Gastroesophageal sphincter (tissue), 3 donors: ENCODE measurements at regions not wholly inside any gene's neighbourhood (a gene's known extent, or its start where the extent isn't known, plus 50 kb on each side); places are given as distances from the start of the nearest gene placed in this dataset.

Experiments used
- CTCF ChIP-seq, 4 experiments: fragments of 200-600 bp in 2 of 4; fragments of 450-650 bp in 2 of 4; sonication (generic) in 1 of 4; IDR thresholded peaks; one replicate each; pipeline ENCODE4 v1.5.1; 2017 to 2019; ENCODE audit warnings: antibody characterized with exemption in 4 of 4, mild to moderate bottlenecking in 2 of 4, moderate library complexity in 2 of 4
- POLR2AphosphoS5 ChIP-seq: sonication (generic); formaldehyde crosslinking; IDR thresholded peaks from one replicate; pipeline ENCODE4 v1.6.1; 2017; ENCODE audit warnings: antibody characterized with exemption

GRCh38 chr15:62412686-62413085 lies 247.6 kb upstream of the C2CD4B start:
- no peak for TF ChIP-seq CTCF (IDR thresholded peaks at IDR 0.05)
- TF ChIP-seq POLR2AphosphoS5 = no peak
